C4-2B (cell line): ENCODE measurements at regions not wholly inside any gene's neighbourhood (a gene's known extent, or its start where the extent isn't known, plus 50 kb on each side); places are given as distances from the start of the nearest gene placed in this dataset.

Source experiments
- ZFX ChIP-seq: fragments of 450-650 bp; IDR thresholded peaks from 2 replicates; pipeline ENCODE4 v1.6.1; 2017
- TF ChIP-seq, protein P1 (sequence below): fragments of 450-650 bp; conservative IDR thresholded peaks from 2 replicates; pipeline ENCODE4 v1.5.1; 2017; ENCODE audit warnings: mild to moderate bottlenecking

DNA sequence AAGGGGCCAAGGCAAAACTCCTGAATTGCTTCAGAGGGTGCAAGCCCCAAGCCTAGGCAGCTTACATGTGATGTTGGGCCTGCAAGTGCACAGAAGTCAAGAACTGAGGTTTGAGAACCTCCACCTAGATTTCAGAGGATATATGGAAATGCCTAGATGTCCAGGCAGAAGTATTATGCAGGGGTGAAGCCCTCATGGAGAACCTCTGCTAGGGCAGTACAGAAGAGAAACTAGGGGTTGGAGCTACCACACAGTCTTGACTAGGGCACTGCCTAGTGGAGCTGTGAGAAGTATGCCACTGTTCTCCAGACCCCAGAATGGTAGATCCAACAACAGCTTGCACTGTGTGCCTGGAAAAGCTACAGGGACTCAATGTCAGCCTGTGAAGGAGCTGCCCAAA, 179.7 kb upstream of the GJE1 start:
- TF ChIP-seq, protein P1, sequence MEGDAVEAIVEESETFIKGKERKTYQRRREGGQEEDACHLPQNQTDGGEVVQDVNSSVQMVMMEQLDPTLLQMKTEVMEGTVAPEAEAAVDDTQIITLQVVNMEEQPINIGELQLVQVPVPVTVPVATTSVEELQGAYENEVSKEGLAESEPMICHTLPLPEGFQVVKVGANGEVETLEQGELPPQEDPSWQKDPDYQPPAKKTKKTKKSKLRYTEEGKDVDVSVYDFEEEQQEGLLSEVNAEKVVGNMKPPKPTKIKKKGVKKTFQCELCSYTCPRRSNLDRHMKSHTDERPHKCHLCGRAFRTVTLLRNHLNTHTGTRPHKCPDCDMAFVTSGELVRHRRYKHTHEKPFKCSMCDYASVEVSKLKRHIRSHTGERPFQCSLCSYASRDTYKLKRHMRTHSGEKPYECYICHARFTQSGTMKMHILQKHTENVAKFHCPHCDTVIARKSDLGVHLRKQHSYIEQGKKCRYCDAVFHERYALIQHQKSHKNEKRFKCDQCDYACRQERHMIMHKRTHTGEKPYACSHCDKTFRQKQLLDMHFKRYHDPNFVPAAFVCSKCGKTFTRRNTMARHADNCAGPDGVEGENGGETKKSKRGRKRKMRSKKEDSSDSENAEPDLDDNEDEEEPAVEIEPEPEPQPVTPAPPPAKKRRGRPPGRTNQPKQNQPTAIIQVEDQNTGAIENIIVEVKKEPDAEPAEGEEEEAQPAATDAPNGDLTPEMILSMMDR, result no peak
- no peak for TF ChIP-seq ZFX
